Activated T-helper 1 cell treated with anti-CD3 and anti-CD28 coated beads, Interleukin-2, amount 50 U/mL, for 16 hours (primary cell): ENCODE measurements at regions not wholly inside any gene's neighbourhood (a gene's known extent, or its start where the extent isn't known, plus 50 kb on each side); places are given as distances from the start of the nearest gene placed in this dataset.
"Not testable (repeated sequence)": the region's sequence is repeated elsewhere in the genome, so short reads cannot be mapped to it uniquely, and the experiment has no call there.

Source experiments
- DNase-seq, 2 donors: peaks; one replicate each; pipeline ENCODE4 v3.0.0-alpha.2; 2020; ENCODE audit warnings: low read depth in 1 of 2, low spot score in 1 of 2

- no peak for DNase-seq
Measured at GRCh38 chr6:3900744-3901336, 51.7 kb downstream of the FAM50B start.

GRCh38 chr6:3902871-3903648, 53.9 kb downstream of the FAM50B start:
- DNase-seq: no peak

GRCh38 chr6:3904518-3904917, 55.3 kb downstream of the FAM50B start:
- no peak for DNase-seq

GRCh38 chr6:3905945-3906845, 57.0 kb downstream of the FAM50B start:
- no peak for DNase-seq

GRCh38 chr6:3906846-3907151, 57.6 kb downstream of the FAM50B start:
- no peak for DNase-seq

- DNase-seq: no peak
Measured at GRCh38 chr6:3908223-3908622, 59.0 kb downstream of the FAM50B start.

- no peak for DNase-seq
Measured at GRCh38 chr6:3908961-3909360, 59.8 kb downstream of the FAM50B start.

- no peak for DNase-seq
Measured at GRCh38 chr6:3910106-3910663, 61.0 kb downstream of the FAM50B start.

GRCh38 chr6:3911130-3911529, 62.0 kb downstream of the FAM50B start:
- no peak for DNase-seq

GRCh38 chr6:3911614-3912336, 62.6 kb downstream of the FAM50B start:
- no peak for DNase-seq

GRCh38 chr6:3912361-3913076, 63.3 kb downstream of the FAM50B start:
- no peak for DNase-seq

GRCh38 chr6:3913077-3913957, 64.1 kb downstream of the FAM50B start:
- no peak for DNase-seq

GRCh38 chr6:3913958-3914337, 64.8 kb downstream of the FAM50B start:
- DNase-seq: no peak

- no peak for DNase-seq
Measured at GRCh38 chr6:3915076-3915791, 66.1 kb downstream of the FAM50B start.

GRCh38 chr6:3916211-3916610, 67.0 kb downstream of the FAM50B start:
- DNase-seq: no peak

- DNase-seq: not testable (repeated sequence)
Measured at GRCh38 chr6:3916749-3917148, 67.6 kb downstream of the FAM50B start.

GRCh38 chr6:3918469-3918868, 69.3 kb downstream of the FAM50B start:
- DNase-seq: no peak

- no peak for DNase-seq
Measured at GRCh38 chr6:3919130-3919628, 70.0 kb downstream of the FAM50B start.

GRCh38 chr6:3919849-3920248, 70.7 kb downstream of the FAM50B start:
- DNase-seq: no peak
